WTC11 (cell line): ENCODE measurements at regions not wholly inside any gene's neighbourhood (a gene's known extent, or its start where the extent isn't known, plus 50 kb on each side); places are given as distances from the start of the nearest gene placed in this dataset.

ENCODE experiments used
- GABPB1 ChIP-seq: sonication (generic); formaldehyde crosslinking; IDR thresholded peaks from 2 replicates; pipeline ENCODE4 v1.8.1; 2023; ENCODE audit warnings: mild to moderate bottlenecking, missing genetic modification reagents
- IRF2 ChIP-seq: sonication (generic); formaldehyde crosslinking; IDR thresholded peaks from 2 replicates; pipeline ENCODE4 v1.8.0; 2022; ENCODE audit warnings: low read depth, missing genetic modification reagents, borderline replicate concordance
- MXD4 ChIP-seq: fragments of 250-450 bp; sonication (Bioruptor Pico); IDR thresholded peaks from 2 replicates; pipeline ENCODE4 v1.8.0; 2021; ENCODE audit warnings: mild to moderate bottlenecking, moderate library complexity, borderline replicate concordance
- NR1H2 ChIP-seq: sonication (generic); formaldehyde crosslinking; IDR thresholded peaks from 2 replicates; pipeline ENCODE4 v1.9.0; 2021; ENCODE audit warnings: mild to moderate bottlenecking, moderate library complexity, missing genetic modification reagents
- NR3C1 ChIP-seq: sonication (generic); formaldehyde crosslinking; conservative IDR thresholded peaks from 2 replicates; pipeline ENCODE4 v1.8.1; 2023; ENCODE audit warnings: low read depth, mild to moderate bottlenecking, missing genetic modification reagents
- PRRX2 ChIP-seq: fragments of 250-450 bp; sonication (Bioruptor Pico); IDR thresholded peaks from 2 replicates; pipeline ENCODE4 v1.8.0; 2021; ENCODE audit warnings: mild to moderate bottlenecking
- ZNF263 ChIP-seq: sonication (generic); formaldehyde crosslinking; IDR thresholded peaks from 2 replicates; pipeline ENCODE4 v1.8.1; 2022; ENCODE audit warnings: low read depth, mild to moderate bottlenecking, moderate library complexity, missing genetic modification reagents
- ZNF423 ChIP-seq: fragments of 250-450 bp; sonication (Bioruptor Pico); IDR thresholded peaks from 2 replicates; pipeline ENCODE4 v2.1.2; 2022; ENCODE audit warnings: mild to moderate bottlenecking, moderate library complexity
- TF ChIP-seq, protein P1 (sequence below): sonication (generic); formaldehyde crosslinking; conservative IDR thresholded peaks from 2 replicates; pipeline ENCODE4 v1.8.1; 2023; ENCODE audit warnings: mild to moderate bottlenecking, low read depth, missing genetic modification reagents, moderate library complexity
- TF ChIP-seq, protein P2 (sequence below): fragments of 250-450 bp; sonication (Bioruptor Pico); IDR thresholded peaks from 2 replicates; pipeline ENCODE4 v1.8.0; 2021; ENCODE audit warnings: mild to moderate bottlenecking
- TF ChIP-seq, protein P3 (sequence below): sonication (generic); formaldehyde crosslinking; IDR thresholded peaks from 2 replicates; pipeline ENCODE4 v1.8.1; 2023; ENCODE audit warnings: mild to moderate bottlenecking, missing genetic modification reagents
- TF ChIP-seq, protein P4 (sequence below): sonication (generic); formaldehyde crosslinking; IDR thresholded peaks from 2 replicates; pipeline ENCODE4 v1.8.1; 2022; ENCODE audit warnings: low read depth, missing genetic modification reagents, borderline replicate concordance
- TF ChIP-seq, protein P5 (sequence below): sonication (generic); formaldehyde crosslinking; IDR thresholded peaks from 2 replicates; pipeline ENCODE4 v1.8.1; 2023; ENCODE audit warnings: mild to moderate bottlenecking, missing genetic modification reagents, moderate library complexity
- TF ChIP-seq, protein P6 (sequence below): sonication (generic); formaldehyde crosslinking; IDR thresholded peaks from 2 replicates; pipeline ENCODE4 v1.8.1; 2022; ENCODE audit warnings: low read depth, mild to moderate bottlenecking, moderate library complexity, missing genetic modification reagents, borderline replicate concordance
- TF ChIP-seq, protein P7 (sequence below): sonication (generic); formaldehyde crosslinking; IDR thresholded peaks from 2 replicates; pipeline ENCODE4 v1.8.0; 2023; ENCODE audit warnings: mild to moderate bottlenecking, missing genetic modification reagents

DNA sequence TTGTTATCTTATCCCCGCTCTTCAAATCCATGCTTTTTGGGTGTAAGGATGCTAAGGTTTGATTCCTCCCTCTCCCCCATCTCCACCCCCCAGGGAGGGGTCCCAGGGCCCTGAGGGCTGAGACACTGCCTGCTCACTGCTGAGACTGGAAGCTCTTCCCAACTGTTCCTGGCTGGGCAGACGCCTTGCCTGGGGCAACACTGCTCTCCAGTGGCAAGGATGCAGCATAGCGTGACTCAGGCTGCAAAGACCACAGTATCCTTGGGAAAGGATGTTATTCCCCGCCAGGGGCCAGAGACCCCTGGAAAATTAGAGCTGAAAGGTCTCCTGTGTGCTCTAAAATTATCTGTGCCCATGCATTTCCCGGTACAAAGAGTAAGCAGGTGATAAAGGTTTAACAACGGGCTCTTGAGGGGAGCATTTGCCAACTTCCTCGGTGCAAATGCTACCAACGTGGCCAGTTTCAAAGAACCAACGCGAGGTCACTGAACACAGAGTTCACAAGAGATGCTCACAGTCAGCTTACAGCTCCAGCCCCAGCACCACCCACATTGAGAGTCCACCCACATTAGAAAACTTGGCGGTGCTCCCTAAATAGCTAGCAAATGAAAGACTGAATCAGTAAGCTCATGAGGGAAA is 271.9 kb downstream of the NSG2 start (continued):
- TF ChIP-seq GABPB1 (CRISPR knock-in tag) (no peak), NR1H2 (CRISPR knock-in tag) (no peak), IRF2 (CRISPR knock-in tag) (no peak), MXD4 (CRISPR knock-in tag) (no peak), ZNF423 (CRISPR knock-in tag) (no peak), ZNF263 (CRISPR knock-in tag) (no peak), PRRX2 (no peak), NR3C1 (CRISPR knock-in tag) (no peak)
- TF ChIP-seq, protein P1, sequence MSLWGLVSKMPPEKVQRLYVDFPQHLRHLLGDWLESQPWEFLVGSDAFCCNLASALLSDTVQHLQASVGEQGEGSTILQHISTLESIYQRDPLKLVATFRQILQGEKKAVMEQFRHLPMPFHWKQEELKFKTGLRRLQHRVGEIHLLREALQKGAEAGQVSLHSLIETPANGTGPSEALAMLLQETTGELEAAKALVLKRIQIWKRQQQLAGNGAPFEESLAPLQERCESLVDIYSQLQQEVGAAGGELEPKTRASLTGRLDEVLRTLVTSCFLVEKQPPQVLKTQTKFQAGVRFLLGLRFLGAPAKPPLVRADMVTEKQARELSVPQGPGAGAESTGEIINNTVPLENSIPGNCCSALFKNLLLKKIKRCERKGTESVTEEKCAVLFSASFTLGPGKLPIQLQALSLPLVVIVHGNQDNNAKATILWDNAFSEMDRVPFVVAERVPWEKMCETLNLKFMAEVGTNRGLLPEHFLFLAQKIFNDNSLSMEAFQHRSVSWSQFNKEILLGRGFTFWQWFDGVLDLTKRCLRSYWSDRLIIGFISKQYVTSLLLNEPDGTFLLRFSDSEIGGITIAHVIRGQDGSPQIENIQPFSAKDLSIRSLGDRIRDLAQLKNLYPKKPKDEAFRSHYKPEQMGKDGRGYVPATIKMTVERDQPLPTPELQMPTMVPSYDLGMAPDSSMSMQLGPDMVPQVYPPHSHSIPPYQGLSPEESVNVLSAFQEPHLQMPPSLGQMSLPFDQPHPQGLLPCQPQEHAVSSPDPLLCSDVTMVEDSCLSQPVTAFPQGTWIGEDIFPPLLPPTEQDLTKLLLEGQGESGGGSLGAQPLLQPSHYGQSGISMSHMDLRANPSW: no peak
- TF ChIP-seq, protein P2, sequence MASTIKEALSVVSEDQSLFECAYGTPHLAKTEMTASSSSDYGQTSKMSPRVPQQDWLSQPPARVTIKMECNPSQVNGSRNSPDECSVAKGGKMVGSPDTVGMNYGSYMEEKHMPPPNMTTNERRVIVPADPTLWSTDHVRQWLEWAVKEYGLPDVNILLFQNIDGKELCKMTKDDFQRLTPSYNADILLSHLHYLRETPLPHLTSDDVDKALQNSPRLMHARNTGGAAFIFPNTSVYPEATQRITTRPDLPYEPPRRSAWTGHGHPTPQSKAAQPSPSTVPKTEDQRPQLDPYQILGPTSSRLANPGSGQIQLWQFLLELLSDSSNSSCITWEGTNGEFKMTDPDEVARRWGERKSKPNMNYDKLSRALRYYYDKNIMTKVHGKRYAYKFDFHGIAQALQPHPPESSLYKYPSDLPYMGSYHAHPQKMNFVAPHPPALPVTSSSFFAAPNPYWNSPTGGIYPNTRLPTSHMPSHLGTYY (CRISPR knock-in tag): no peak
- TF ChIP-seq, protein P3, sequence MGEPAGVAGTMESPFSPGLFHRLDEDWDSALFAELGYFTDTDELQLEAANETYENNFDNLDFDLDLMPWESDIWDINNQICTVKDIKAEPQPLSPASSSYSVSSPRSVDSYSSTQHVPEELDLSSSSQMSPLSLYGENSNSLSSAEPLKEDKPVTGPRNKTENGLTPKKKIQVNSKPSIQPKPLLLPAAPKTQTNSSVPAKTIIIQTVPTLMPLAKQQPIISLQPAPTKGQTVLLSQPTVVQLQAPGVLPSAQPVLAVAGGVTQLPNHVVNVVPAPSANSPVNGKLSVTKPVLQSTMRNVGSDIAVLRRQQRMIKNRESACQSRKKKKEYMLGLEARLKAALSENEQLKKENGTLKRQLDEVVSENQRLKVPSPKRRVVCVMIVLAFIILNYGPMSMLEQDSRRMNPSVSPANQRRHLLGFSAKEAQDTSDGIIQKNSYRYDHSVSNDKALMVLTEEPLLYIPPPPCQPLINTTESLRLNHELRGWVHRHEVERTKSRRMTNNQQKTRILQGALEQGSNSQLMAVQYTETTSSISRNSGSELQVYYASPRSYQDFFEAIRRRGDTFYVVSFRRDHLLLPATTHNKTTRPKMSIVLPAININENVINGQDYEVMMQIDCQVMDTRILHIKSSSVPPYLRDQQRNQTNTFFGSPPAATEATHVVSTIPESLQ (CRISPR knock-in tag): no peak
- TF ChIP-seq, protein P4, sequence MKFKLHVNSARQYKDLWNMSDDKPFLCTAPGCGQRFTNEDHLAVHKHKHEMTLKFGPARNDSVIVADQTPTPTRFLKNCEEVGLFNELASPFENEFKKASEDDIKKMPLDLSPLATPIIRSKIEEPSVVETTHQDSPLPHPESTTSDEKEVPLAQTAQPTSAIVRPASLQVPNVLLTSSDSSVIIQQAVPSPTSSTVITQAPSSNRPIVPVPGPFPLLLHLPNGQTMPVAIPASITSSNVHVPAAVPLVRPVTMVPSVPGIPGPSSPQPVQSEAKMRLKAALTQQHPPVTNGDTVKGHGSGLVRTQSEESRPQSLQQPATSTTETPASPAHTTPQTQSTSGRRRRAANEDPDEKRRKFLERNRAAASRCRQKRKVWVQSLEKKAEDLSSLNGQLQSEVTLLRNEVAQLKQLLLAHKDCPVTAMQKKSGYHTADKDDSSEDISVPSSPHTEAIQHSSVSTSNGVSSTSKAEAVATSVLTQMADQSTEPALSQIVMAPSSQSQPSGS (CRISPR knock-in tag): no peak
- TF ChIP-seq, protein P5, sequence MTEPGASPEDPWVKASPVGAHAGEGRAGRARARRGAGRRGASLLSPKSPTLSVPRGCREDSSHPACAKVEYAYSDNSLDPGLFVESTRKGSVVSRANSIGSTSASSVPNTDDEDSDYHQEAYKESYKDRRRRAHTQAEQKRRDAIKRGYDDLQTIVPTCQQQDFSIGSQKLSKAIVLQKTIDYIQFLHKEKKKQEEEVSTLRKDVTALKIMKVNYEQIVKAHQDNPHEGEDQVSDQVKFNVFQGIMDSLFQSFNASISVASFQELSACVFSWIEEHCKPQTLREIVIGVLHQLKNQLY (CRISPR knock-in tag): no peak
- TF ChIP-seq, protein P6, sequence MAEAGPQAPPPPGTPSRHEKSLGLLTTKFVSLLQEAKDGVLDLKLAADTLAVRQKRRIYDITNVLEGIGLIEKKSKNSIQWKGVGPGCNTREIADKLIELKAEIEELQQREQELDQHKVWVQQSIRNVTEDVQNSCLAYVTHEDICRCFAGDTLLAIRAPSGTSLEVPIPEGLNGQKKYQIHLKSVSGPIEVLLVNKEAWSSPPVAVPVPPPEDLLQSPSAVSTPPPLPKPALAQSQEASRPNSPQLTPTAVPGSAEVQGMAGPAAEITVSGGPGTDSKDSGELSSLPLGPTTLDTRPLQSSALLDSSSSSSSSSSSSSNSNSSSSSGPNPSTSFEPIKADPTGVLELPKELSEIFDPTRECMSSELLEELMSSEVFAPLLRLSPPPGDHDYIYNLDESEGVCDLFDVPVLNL (CRISPR knock-in tag): no peak
- TF ChIP-seq, protein P7, sequence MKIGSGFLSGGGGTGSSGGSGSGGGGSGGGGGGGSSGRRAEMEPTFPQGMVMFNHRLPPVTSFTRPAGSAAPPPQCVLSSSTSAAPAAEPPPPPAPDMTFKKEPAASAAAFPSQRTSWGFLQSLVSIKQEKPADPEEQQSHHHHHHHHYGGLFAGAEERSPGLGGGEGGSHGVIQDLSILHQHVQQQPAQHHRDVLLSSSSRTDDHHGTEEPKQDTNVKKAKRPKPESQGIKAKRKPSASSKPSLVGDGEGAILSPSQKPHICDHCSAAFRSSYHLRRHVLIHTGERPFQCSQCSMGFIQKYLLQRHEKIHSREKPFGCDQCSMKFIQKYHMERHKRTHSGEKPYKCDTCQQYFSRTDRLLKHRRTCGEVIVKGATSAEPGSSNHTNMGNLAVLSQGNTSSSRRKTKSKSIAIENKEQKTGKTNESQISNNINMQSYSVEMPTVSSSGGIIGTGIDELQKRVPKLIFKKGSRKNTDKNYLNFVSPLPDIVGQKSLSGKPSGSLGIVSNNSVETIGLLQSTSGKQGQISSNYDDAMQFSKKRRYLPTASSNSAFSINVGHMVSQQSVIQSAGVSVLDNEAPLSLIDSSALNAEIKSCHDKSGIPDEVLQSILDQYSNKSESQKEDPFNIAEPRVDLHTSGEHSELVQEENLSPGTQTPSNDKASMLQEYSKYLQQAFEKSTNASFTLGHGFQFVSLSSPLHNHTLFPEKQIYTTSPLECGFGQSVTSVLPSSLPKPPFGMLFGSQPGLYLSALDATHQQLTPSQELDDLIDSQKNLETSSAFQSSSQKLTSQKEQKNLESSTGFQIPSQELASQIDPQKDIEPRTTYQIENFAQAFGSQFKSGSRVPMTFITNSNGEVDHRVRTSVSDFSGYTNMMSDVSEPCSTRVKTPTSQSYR: no peak
